Stimulated activated CD8-positive, alpha-beta memory T cell treated with anti-CD3 and anti-CD28 coated beads, Interleukin-4, amount 100 ng/mL, for 24 hours (primary cell): ENCODE measurements at regions not wholly inside any gene's neighbourhood (a gene's known extent, or its start where the extent isn't known, plus 50 kb on each side); places are given as distances from the start of the nearest gene placed in this dataset.

Experiments
- DNase-seq: peaks from one replicate; pipeline ENCODE4 v3.0.0-alpha.2; 2020; ENCODE audit warnings: low read depth

GRCh38 chrX:39835241-39835640 lies 262.5 kb downstream of the BCOR start:
- DNase-seq: no peak

GRCh38 chrX:39835776-39836175 lies 262.0 kb downstream of the BCOR start:
- no peak for DNase-seq

DNA sequence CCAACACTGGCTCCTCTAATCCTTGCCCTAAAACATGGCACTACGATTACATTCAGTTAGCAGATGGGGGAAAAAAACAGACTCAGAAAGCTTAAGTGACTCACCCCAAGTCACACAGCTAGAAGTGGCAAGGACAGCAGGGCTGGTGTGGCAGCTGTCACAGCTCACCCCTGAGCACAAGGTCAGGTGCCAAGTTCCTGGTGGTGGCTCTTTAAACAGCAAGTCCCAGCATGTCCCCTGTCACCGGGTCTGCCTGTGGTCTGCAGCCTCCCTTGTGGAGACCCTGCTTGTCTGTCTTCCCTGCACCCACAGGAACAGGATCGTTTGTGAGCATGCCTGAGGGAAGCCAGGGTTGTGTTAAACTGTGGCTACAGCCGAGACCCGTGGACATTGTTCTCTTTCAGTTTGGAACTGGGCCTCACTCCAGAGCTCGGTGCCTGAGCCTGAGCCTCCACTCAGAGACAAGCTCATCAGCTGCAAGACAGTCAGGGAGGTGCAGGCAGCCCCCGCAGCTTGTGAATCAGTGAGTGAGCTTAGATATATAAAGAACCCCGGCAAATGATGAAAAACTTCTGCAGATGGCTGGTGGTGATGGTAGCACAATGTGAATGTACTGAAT lies 260.8 kb downstream of the BCOR start:
- DNase-seq: no peak

DNA sequence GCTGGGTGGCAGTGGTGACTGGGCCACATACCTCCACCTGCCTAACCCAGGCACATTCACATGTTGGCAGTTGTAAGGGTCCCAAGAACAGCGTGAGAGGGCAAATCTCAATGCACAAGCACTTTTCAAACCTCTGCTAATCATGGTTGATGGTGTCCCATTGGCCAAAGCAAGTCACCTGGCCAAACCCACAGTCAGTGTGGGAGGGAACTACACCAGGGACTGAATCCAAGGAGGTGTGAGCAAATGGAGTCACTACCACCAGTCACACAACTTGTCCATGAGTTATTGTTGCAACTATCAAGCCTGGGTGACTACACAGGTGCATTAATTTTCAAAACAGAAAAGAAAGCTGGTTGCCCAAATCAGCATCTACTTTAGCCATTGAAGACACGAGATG lies 260.1 kb downstream of the BCOR start:
- DNase-seq: no peak

DNA sequence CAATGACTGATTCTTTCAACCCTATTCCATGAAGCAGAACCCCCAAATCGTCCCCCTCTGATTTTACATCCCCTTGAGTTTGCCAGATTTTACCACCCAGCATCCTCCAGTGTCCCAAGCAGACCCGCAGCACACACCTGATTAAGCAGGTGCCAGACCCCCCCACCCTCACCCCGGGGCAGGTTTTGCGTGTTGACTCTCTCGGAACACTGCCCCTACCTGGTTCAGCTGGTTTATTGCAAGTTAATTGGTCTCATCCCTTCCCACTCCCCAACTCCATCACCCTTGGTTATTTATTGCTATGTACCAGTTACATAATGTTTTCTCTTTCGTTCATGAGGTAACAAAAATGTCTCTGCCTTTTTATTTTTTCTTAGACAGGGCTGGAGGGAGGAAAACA lies 258.4 kb downstream of the BCOR start:
- no peak for DNase-seq

GRCh38 chrX:39840133-39840532 lies 257.6 kb downstream of the BCOR start:
- no peak for DNase-seq

DNA sequence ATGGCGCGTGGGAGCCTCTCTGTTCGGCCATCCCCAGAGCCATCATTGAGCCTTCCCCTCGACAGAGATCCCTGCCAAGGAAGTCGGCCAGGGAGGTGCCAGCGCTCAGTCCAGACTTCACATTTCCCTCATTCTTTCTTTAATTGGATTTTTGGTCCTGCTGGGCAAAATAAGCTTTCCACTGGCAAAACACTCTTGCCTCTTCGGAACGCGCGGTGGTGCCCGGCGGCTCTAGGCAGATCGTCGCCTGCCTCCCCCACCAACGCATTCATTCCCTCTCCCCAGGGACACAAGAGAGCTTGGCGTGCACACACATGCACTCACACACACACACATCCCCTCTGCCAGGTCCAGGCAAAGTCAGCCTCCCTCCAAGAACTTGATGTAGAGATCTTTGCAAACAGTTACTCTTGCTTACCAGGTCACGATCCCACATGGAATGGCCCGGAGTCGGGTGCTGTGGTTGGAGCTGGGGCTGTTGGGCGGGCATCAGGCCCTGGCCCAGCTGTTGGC lies 257.1 kb downstream of the BCOR start:
- DNase-seq: no peak

GRCh38 chrX:39841604-39842003 lies 256.2 kb downstream of the BCOR start:
- DNase-seq: no peak

GRCh38 chrX:39842281-39842973 lies 255.3 kb downstream of the BCOR start:
- DNase-seq: no peak

- no peak for DNase-seq
These were observed 254.4 kb downstream of the BCOR start for GRCh38 chrX:39843318-39843717.

- DNase-seq: no peak
These were observed 252.5 kb downstream of the BCOR start for GRCh38 chrX:39845233-39845632.

DNA sequence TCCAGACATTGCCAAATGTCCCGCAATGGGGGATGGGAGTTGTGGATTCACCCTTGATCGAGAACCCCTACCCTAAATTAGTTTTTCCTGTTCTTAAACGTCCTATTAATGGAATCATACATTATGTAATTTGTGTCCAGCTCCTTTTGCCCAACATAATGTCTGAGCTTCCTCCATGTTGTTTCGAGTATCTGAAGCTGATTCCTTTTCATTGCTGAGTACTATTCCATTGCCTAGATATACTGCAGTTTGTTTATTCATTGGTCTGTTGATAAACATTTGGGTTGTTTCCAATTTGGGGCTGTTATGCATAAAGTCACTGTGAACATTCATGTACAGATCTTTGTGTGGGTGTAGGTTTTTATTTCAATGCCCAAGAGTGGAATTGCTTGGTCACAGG lies 251.3 kb downstream of the BCOR start:
- no peak for DNase-seq

DNA sequence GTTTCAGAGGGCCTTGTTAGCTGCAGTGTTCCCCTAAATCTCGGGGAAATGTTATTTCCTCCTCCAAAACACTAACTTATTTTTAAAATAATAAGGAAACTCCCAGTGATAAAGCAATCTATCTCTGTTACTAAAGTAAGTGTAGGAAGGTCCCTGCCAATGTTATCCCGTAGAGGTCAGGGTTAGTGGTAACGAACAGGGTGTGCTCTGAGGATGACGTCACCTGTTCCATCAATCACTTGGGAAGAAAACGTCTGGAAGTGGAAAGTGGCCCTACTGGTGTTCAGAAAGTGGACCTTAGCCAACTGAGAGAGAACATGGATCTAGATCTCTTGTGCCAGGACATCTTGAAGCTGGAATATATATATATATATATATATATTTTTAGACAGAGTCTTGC lies 249.5 kb downstream of the BCOR start:
- DNase-seq: no peak

DNA sequence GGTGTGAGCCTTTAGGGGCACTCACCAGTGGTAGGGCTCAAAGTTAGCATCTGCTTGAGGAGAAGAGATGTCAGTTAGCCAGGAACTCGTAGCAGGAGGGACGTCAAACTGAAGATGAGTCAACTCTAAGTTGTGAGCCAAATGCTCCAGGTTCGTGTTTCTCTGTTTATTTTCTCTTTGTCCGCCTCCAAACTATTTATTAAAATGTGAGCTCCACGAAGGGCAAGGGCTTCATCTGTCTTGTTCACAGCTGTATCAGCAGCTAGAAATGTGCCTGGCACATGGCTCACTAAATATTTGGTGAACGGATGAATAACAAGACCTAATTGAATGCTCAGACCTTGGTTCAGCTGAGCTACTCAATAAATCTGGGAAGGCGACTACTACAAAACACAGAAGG lies 248.9 kb downstream of the BCOR start:
- DNase-seq: no peak

- DNase-seq: no peak
These were observed 247.5 kb downstream of the BCOR start for GRCh38 chrX:39850209-39850608.

- no peak for DNase-seq
These were observed 247.1 kb downstream of the BCOR start for GRCh38 chrX:39850630-39851152.

DNA sequence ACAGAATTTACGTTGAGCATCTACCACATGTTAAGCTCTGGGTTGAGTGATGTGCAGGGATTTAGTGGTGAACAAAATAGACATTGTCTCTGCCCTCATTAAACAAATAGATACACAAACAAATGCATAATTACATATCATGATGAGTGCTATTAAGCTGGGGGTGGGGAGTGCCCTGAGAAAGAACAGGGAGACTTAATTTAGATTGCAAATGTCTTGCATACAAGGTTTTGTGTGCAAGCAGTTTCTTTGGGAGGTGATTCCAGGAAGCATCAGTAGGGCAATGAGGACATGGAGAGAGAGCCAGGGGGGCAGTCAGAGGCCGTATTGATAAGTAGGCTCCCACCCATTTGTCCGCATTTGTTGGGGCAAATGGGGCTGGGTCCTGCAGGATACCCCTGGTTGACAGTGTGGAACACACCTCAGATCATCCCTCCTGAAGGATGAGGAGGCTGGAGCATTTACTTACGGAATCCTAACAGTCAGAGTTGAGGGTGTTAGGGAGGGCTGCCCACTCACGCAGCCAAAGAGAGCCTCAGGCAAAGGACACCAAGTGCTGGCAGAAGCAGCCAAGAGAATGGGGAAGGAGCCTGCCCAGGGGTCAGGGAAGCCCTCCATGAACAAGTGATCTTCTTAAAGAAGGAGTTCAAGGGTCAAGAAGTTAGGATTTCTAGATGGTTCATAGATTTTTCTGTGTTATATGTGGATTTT lies 245.9 kb downstream of the BCOR start:
- no peak for DNase-seq

DNA sequence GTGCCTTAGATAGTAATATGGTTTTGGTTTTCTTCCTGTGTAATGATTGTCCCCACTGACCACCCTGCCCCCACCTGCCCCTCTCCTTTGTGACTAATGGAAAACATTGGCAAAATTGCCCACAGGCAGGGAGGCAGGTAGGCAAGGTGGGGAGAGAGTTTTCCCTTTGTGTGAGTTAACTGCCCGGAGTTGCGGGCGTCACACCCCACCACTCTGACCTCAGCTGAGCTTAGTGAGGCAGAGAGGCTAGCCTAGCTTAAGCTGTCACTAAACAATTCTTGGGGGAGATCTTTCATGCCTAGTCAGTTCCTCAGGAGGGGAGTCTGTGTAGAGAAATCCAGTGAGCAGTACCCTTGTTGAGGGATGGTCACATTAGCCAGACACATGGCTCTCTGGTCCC lies 245.3 kb downstream of the BCOR start:
- no peak for DNase-seq

- DNase-seq: no peak
These were observed 244.2 kb downstream of the BCOR start for GRCh38 chrX:39853417-39854030.

DNA sequence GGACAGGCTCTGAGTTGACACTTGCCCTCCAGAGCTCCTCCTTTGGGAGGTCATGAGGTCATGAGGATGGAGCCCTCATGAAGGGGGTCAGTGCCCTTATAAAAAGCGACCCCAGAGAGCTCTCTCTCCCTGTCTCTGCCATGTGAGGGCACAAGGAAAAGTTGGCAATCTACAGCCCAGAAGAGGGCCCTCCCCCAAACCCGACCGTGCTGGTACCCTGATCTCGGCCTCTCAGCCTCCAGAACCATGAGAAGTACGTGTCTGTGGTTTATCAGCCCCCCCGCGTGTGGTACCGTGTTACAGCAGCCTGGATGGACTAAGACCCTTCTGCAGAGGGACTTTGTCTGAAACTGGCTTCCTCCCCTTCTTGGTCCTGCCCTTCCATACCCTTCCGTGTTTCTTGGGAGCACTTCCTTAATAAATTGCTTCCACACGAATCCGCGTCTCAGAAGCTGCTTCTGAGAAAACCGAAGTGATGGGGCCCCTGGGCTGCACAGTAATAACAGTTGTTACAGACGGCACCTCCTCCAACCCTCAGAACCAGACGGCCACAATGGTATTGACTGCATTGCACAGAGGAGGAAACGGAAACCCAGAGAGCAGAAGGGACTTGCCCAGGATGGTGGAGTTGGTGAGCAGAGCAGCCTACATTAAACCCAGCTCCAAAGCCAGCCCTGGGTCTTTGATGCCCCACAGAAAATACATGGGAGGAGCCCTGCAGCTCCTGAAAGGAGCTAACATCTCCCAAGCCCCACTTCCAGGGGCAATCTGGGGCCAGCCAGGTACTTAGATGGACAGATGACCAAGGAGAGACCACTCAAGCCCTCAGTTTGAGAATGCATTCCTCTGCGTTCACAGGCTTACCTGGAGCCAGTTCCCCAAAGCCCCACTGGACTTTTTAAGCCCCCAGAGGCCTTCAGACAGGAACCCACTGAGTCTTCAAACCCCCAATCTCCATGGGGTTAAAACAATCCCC lies 242.7 kb downstream of the BCOR start:
- DNase-seq: peak; percentile 48

- peak; percentile 72 for DNase-seq
These were observed 242.0 kb downstream of the BCOR start for GRCh38 chrX:39855748-39856129.
